HUES64 (cell line): ENCODE measurements at regions not wholly inside any gene's neighbourhood (a gene's known extent, or its start where the extent isn't known, plus 50 kb on each side); places are given as distances from the start of the nearest gene placed in this dataset.

ENCODE experiments used
- H3K27ac ChIP-seq: 2 replicates; pipeline ENCODE4 v1.7.0; 2013; ENCODE audit warnings: low read depth, low read length, inconsistent platforms
- H3K27me3 ChIP-seq: 2 replicates; pipeline ENCODE4 v1.6.1; 2013; ENCODE audit warnings: mild to moderate bottlenecking, low read length; ENCODE audit not compliant: insufficient read depth
- H3K36me3 ChIP-seq: 2 replicates; pipeline ENCODE4 v1.6.1; 2013; ENCODE audit warnings: mild to moderate bottlenecking, low read length; ENCODE audit not compliant: insufficient read depth
- H3K4me1 ChIP-seq: 2 replicates; pipeline ENCODE4 v1.6.1; 2013; ENCODE audit warnings: mild to moderate bottlenecking, low read length, moderate library complexity; ENCODE audit not compliant: insufficient read depth
- H3K4me3 ChIP-seq: 2 replicates; pipeline ENCODE4 v1.5.1; 2013; ENCODE audit warnings: mild to moderate bottlenecking, low read length, moderate library complexity
- H3K9ac ChIP-seq: 2 replicates; pipeline ENCODE4 v1.6.1; 2013; ENCODE audit warnings: mild to moderate bottlenecking, low read depth, low read length
- H3K9me3 ChIP-seq: 2 replicates; pipeline ENCODE4 v1.6.1; 2013; ENCODE audit warnings: low read depth, low read length; ENCODE audit not compliant: insufficient read depth
- WGBS: fragments of 150-250, 120-280 bp; methylation state at CpG from one replicate; pipeline ENCODE4 v1.1.7; 2013; ENCODE audit warnings: missing lambda C conversion rate; 5-methylcytosine and 5-hydroxymethylcytosine counted together

- H3K9me3 ChIP-seq = no peaks in the 10 kb centered on the region
- no peaks in the 10 kb centered on the region for H3K36me3 ChIP-seq
- no peak overlapping the region for H3K27ac ChIP-seq
- H3K4me3 ChIP-seq = no peak overlapping the region
- no peaks in the 10 kb centered on the region for H3K27me3 ChIP-seq
- H3K4me1 ChIP-seq = peaks cover 11% of the 10 kb centered on the region; the same call in 1 of the 2 replicates
- H3K9ac ChIP-seq = no peak overlapping the region
Measured at GRCh38 chr4:144371485-144371884, 231.0 kb upstream of the GYPA start.

DNA sequence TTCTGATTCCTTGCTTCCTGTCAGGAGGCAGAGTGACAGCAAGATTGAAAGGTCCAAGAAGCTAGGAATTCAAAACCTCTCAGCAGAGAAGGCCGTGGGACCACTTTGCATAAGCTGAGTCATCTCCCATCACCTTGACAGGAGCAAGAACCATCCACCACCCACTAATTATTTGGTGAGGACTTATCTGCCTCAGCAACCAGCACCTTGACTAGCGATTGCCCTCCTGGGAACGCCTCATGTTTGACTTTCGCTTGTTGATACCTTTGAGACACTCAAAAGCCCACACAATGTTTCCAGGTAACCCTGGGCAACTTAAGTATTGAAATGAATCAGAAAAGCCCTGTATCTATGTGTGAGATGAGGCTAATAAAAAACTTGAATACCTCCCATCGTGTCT lies 233.5 kb upstream of the GYPA start:
- Histone ChIP-seq H3K9ac (no peak overlapping the region), H3K27me3 (no peaks in the 10 kb centered on the region), H3K27ac (no peak overlapping the region), H3K36me3 (no peaks in the 10 kb centered on the region), H3K9me3 (no peaks in the 10 kb centered on the region), H3K4me1 (peaks cover 15% of the 10 kb centered on the region; the same call in 1 of the 2 replicates), H3K4me3 (no peak overlapping the region)
- WGBS = 72% methylated on average over 5 of the region's 5 CpGs

- no peak overlapping the region for H3K27ac ChIP-seq
- no peaks in the 10 kb centered on the region for H3K36me3 ChIP-seq
- H3K4me1 ChIP-seq = peaks cover 15% of the 10 kb centered on the region; the same call in 1 of the 2 replicates
- H3K27me3 ChIP-seq = no peaks in the 10 kb centered on the region
- no peaks in the 10 kb centered on the region for H3K9me3 ChIP-seq
- H3K9ac ChIP-seq = no peak overlapping the region
- no peak overlapping the region for H3K4me3 ChIP-seq
- WGBS = no CpG with 5 or more reads among the region's 2 CpGs
Measured at GRCh38 chr4:144376866-144377265, 236.3 kb upstream of the GYPA start.

DNA sequence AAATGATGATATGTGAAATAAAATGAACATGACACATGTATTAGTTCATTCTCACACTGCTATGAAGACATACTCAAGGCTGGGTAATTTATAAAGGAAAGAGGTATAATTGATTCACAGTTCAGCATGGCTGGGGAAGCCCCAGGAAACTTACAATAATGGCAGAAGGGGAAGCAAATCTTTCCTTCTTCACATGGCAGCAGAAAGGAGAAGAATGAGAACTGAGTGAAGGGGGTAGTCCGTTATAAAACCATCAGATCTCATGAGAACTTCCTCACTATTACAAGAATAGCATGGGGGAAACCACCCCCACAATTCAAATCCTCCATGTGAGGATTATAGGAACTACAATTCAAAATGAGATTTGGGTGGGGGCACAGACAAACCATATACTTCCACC lies 243.9 kb upstream of the GYPA start:
- Histone ChIP-seq H3K27me3 (no peaks in the 10 kb centered on the region), H3K9ac (no peak overlapping the region), H3K4me3 (no peak overlapping the region), H3K9me3 (peaks cover 27% of the 10 kb centered on the region), H3K36me3 (no peaks in the 10 kb centered on the region; the same call in 1 of the 2 replicates), H3K4me1 (no peaks in the 10 kb centered on the region), H3K27ac (no peak overlapping the region)
- no CpG with 5 or more reads among the region's 1 CpG for whole genome bisulfite sequencing

DNA sequence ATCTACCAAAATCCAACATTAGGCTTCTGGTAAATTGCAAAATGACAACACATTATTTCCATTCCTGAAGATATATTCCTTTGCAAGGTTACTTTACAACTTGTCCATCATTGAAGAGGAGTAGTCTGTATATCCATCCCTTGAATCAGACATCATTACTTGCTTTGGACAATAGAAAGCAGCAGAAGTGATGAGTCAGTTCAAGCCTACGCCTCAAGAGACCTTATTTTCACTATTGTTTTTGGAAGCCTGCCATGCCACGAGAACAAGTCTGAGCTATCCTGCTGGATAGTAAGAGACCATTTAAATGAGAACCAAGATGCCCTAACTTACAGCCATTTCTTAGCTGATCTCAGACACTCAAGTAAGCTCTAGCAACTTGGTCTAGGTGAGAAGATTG lies 246.0 kb upstream of the HHIP start:
- WGBS = 94% methylated on average over 2 of the region's 2 CpGs

DNA sequence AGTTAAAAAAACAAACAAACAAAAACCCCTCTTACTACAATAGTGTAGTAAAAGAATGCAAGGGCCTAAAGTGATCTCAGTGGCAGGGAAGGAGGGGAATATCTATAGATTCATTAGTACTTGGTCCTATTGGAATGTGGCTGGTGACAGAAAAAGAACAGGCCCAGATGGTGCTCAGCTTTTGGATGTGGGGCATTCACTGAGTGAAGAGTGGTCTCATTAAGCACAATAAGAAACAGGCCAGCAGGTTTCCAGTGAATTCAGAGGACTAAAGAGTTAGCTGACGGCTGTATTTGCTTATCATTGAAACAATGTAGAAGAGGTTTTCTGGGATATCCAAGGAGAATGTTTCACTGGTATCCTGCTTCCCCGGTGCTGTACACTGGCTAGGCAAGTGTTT lies 243.8 kb upstream of the HHIP start:
- Histone ChIP-seq H3K9me3 (no peaks in the 10 kb centered on the region), H3K4me3 (no peak overlapping the region), H3K27ac (no peak overlapping the region), H3K36me3 (no peaks in the 10 kb centered on the region), H3K9ac (no peak overlapping the region), H3K27me3 (no peaks in the 10 kb centered on the region), H3K4me1 (no peaks in the 10 kb centered on the region; the same call in 1 of the 2 replicates)
- WGBS = 83% methylated on average over 1 of the region's 2 CpGs

More for the DNA sequence above, 246.0 kb upstream of the HHIP start:
- Histone ChIP-seq H3K4me1 (no peaks in the 10 kb centered on the region; the same call in 1 of the 2 replicates), H3K36me3 (no peaks in the 10 kb centered on the region), H3K9me3 (no peaks in the 10 kb centered on the region), H3K4me3 (no peak overlapping the region), H3K27ac (no peak overlapping the region), H3K27me3 (no peaks in the 10 kb centered on the region), H3K9ac (no peak overlapping the region)

DNA sequence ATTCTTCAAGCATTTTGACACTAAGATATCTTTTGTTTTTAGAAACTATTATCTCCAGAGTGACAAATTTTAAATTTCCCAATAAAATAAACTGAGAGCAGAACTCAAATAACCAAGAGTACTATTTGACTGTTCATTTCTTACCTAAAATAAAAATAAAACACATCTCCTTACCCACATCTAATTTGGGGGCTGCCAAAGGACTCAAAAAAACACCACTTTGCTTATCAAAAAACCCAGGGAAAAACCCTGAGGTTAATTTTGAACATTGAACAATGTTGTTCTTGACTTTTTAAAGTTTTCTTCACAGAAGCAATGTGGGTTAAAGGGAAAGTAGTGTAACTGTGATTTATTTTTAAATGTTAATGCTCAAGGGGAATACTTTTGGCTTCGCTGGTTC lies 243.0 kb upstream of the HHIP start:
- Histone ChIP-seq H3K4me3 (no peak overlapping the region), H3K27me3 (no peaks in the 10 kb centered on the region), H3K9ac (no peak overlapping the region), H3K9me3 (no peaks in the 10 kb centered on the region), H3K36me3 (no peaks in the 10 kb centered on the region), H3K27ac (no peak overlapping the region), H3K4me1 (no peaks in the 10 kb centered on the region; the same call in 1 of the 2 replicates)
- WGBS = no CpG with 5 or more reads among the region's 1 CpG

- no peaks in the 10 kb centered on the region for H3K9me3 ChIP-seq
- no peak overlapping the region for H3K9ac ChIP-seq
- no peaks in the 10 kb centered on the region for H3K36me3 ChIP-seq
- H3K4me3 ChIP-seq = no peak overlapping the region
- H3K4me1 ChIP-seq = no peaks in the 10 kb centered on the region; the same call in 1 of the 2 replicates
- 90% methylated on average over 1 of the region's 1 CpG for WGBS
- H3K27ac ChIP-seq = no peak overlapping the region
- no peaks in the 10 kb centered on the region for H3K27me3 ChIP-seq
Measured at GRCh38 chr4:144403893-144404292, 242.1 kb upstream of the HHIP start.

DNA sequence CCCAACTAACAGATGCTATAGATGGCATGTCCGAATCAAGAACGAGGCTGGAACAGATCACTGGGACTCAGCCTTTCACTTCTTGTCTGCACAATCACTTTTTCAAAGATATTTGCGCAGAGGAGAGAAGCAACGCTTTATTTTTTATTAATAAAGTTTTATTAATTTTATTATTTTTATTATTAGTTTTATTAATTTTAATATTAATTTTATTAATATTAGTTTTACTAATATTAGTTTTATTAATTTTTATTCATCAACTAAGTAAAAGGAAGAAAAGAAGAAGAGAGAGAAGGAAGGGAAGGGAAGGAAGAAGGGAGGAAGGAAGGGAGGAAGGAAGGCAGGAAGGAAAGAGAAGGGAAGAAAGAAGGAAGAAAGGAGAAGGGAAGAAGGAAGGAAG lies 236.4 kb upstream of the HHIP start:
- Histone ChIP-seq H3K36me3 (no peaks in the 10 kb centered on the region), H3K9me3 (no peaks in the 10 kb centered on the region), H3K27me3 (no peaks in the 10 kb centered on the region), H3K4me3 (no peak overlapping the region), H3K9ac (no peak overlapping the region), H3K4me1 (no peaks in the 10 kb centered on the region), H3K27ac (no peak overlapping the region)
- WGBS = 85% methylated on average over 2 of the region's 4 CpGs

DNA sequence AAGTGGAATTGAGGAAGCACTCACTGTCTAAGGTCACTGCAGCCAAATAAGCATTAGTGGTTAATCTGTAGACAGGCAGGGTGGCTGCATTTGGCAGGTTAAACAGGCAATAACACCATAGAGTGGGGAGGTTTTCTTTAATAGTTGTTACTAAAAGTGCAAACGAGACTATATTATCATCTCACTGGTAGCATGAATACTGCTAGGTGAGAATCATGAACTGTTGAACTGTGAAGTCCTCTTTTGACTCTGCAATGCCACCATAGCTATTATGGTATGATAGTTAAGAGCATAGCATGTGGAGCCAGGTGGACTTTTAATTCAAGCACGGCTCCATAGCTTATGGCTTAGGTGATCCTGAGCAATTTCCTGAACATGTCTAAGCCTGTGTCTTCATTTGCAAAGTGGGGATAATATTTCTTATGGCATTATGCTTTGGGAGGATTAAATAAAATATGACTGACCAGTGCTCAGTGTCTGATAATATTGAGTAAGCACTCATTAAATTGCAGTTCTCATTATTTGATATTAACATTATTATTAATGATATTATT lies 235.6 kb upstream of the HHIP start:
- Histone ChIP-seq H3K36me3 (no peaks in the 10 kb centered on the region), H3K4me3 (no peak overlapping the region), H3K27me3 (no peaks in the 10 kb centered on the region), H3K27ac (no peak overlapping the region), H3K9me3 (no peaks in the 10 kb centered on the region), H3K9ac (no peak overlapping the region), H3K4me1 (no peaks in the 10 kb centered on the region)
- 94% methylated on average over 2 of the region's 2 CpGs for WGBS

DNA sequence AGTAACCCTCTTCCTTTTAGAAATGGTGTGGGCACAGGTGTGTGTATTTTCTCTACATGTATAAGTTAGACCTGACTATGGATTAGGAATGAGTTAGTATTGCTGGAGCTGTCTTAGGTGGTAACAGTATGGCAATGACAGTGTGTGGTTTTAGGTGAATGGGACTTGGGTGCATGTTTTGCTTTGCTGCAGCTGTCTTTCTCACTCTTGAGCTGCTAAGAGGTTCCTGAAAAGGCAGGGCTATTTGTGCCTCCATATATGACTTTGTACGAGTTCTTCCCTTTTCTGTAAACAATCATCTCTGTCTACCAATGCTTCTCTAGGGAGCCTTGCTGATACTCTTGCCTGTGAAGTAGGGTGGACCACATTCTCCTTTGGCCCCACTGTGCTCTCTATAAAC lies 234.8 kb upstream of the HHIP start:
- no peak overlapping the region for H3K9ac ChIP-seq
- H3K27ac ChIP-seq = no peak overlapping the region
- no peaks in the 10 kb centered on the region for H3K36me3 ChIP-seq
- no peaks in the 10 kb centered on the region for H3K9me3 ChIP-seq
- no peak overlapping the region for H3K4me3 ChIP-seq
- no peaks in the 10 kb centered on the region for H3K4me1 ChIP-seq
- WGBS = 100% methylated on average over 1 of the region's 1 CpG
- no peaks in the 10 kb centered on the region for H3K27me3 ChIP-seq

- Histone ChIP-seq H3K9me3 (no peaks in the 10 kb centered on the region), H3K27ac (no peak overlapping the region), H3K36me3 (no peaks in the 10 kb centered on the region), H3K27me3 (no peaks in the 10 kb centered on the region), H3K4me3 (no peak overlapping the region), H3K9ac (no peak overlapping the region), H3K4me1 (no peaks in the 10 kb centered on the region)
Measured at GRCh38 chr4:144411700-144412099, 234.3 kb upstream of the HHIP start.
